GM21526 (cell line): ENCODE measurements at regions not wholly inside any gene's neighbourhood (a gene's known extent, or its start where the extent isn't known, plus 50 kb on each side); places are given as distances from the start of the nearest gene placed in this dataset.

Source experiments
- ATAC-seq: cut with Tn5 transposase; IDR thresholded peaks from one replicate; pipeline ENCODE4 v1.9.1; 2021; ENCODE audit warnings: moderate library complexity; ENCODE audit not compliant: unreplicated experiment, low FRiP score

GRCh38 chr9:13675638-13676000 lies 396.1 kb upstream of the MPDZ start:
- ATAC-seq: no peak

- ATAC-seq: no peak
Measured at GRCh38 chr9:13674926-13675637, 395.6 kb upstream of the MPDZ start.

- ATAC-seq: no peak
Measured at GRCh38 chr9:13673348-13673747, 393.9 kb upstream of the MPDZ start.

DNA sequence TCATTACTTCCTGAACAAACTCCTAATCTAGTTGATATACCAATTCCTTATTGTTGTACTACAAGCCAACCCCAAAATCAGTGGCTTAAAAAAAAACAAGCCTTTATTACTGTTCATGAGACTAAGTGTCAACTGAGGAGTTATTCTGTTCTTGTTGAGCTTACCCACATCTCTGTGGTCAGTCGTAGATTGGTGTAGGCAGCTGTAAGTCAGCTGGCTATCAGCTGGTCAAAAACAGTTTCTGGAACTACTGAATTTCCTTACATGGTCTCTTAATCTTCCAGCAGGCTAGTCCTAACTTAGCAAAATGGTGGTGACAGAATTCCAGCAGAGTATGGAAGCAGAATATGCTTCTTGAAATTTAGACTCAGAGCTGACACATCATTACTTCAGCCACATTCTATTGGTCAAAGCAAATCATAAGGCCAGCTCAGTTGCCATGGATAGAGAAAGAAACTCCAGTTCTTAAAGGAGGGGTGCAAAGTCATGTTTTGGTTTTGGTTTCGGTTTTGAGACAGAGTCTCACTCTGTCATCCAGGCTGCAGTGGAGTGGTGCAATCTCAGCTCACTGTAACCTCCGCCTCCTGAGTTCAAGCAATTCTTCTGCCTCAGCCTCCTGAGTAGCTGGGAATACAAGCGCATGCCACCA lies 386.1 kb upstream of the MPDZ start:
- ATAC-seq: no peak

DNA sequence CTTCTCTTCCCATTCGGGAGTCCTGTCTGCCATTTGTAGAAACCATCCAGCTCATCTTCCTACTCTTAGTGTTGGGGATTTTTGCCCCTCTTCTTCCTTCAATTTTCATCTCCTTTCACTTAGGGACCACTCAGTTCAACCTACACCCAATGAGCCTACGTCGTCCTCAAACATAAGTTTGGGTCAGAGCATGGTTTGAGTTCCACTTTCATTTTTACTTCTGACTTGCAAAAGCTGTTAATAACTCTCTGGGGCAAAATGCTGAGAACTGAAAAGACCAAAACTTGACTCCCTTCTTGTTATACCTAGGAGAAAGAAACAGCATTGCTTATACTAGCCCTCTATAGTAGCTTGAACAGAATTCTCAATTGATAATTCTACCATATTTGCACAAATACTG lies 381.5 kb upstream of the MPDZ start:
- ATAC-seq: no peak

DNA sequence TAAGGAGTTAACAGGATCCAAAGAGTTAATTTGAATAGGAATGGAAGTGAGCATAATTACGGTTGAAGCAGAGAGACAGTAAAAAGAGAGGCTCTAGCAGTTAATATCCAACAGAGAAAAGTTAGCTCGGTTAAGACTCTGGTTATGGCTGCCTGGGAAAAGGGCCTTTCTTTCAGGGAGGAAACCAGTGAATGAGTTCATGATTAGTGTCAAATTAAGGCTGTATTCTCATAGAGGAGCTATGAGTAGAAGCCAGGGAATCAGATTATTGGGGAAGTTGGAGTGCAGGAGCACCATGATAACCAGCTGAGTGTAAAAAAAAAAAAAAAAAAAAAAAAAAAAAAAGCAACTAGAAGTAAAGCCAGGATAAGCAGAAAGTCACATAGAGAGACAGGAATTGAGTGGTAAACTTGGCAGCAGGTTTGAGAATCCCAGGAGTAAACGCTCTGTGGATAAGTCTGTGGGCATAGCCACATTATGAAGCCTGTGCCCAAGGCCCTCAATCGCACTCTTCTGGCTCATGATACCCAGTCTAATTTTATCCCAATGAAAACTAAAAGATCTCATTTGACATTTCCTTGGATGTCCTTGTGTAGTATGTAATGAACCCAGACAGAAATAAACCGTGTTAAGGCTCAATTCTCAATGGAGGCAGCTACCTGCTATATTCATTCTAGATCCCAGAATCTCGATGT lies 372.6 kb upstream of the MPDZ start:
- no peak for ATAC-seq

GRCh38 chr9:13651526-13651925 lies 372.0 kb upstream of the MPDZ start:
- ATAC-seq: no peak

- ATAC-seq: no peak
Measured at GRCh38 chr9:13648676-13649075, 369.2 kb upstream of the MPDZ start.

DNA sequence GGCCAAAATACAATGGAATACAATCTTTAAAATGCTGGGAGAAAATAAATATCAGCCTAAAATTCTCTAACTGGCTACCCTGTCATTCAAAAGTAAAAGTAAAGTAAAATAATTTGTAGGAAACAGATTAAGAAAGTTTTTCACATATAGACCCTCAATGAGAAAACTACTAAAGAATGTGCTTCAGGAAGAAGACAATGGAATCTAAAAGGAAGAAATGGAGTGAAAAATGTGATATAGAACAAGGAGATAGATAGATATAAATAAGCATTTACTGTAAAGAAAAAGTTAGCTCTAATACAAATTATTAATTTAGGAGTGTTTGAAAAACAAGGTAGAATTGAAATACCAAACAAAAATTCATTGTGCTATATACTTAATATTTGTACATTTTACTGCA lies 368.6 kb upstream of the MPDZ start:
- no peak for ATAC-seq

- ATAC-seq: no peak
Measured at GRCh38 chr9:13646500-13647021, 367.1 kb upstream of the MPDZ start.

DNA sequence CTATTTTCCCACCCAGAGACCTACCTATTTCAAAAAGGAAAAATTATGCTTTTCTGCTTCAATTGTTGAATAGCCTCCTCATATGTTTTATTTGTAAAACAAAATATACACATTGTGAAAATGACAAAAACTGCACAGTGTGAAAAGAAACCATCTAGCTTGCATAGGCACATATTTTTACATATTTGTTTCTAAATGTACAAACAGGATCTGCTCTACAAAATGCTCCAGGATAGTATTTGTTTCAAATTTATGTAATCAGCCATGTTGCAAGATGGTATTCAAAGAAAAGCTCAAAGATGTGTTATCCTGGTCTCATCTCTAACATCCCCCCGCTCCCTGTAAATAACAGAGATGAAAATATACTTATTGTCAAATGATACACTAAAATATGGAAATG lies 366.1 kb upstream of the MPDZ start:
- no peak for ATAC-seq

DNA sequence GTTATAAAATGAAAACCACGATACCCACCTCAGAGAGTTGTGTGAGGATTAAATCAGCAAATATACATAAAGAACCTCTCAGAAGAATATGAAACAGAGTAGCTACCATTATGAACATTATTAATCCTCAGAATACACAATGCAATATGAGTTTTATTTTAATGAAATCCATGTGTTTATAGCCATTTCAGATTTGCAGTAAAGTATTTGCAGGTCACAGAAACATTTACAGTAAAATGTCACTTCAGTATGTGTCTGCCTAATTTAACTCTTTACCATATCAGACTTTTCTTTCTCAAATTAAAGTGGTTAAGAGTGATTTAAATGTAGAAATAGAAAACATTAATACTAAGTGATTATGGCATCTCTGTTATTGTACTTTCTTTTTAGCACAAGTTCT lies 365.2 kb upstream of the MPDZ start:
- no peak for ATAC-seq

DNA sequence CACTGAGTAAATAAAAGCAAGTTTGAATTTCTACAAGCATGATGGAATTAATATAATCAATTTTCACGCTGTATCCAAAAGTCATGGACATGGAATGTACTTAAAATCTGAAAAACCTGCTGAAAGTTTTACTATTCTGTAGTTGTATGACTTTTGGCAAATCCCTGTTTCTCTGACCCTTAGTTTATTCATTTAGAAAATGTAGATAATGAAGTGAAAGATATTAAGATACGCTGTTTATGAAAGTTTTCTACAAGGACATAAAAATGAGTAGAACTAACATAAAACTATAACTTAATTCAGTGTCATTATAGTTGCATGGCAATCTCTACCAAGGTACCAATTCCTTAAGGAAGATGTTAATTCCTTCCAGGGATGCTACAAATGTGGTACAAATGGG lies 363.2 kb upstream of the MPDZ start:
- no peak for ATAC-seq

- no peak for ATAC-seq
Measured at GRCh38 chr9:13629067-13629466, 349.6 kb upstream of the MPDZ start.

GRCh38 chr9:13628526-13628925 lies 349.0 kb upstream of the MPDZ start:
- ATAC-seq: no peak

GRCh38 chr9:13627502-13627901 lies 348.0 kb upstream of the MPDZ start:
- no peak for ATAC-seq

- no peak for ATAC-seq
Measured at GRCh38 chr9:13627071-13627470, 347.6 kb upstream of the MPDZ start.

GRCh38 chr9:13626601-13627000 lies 347.1 kb upstream of the MPDZ start:
- no peak for ATAC-seq

GRCh38 chr9:13621872-13622564 lies 342.5 kb upstream of the MPDZ start:
- no peak for ATAC-seq

DNA sequence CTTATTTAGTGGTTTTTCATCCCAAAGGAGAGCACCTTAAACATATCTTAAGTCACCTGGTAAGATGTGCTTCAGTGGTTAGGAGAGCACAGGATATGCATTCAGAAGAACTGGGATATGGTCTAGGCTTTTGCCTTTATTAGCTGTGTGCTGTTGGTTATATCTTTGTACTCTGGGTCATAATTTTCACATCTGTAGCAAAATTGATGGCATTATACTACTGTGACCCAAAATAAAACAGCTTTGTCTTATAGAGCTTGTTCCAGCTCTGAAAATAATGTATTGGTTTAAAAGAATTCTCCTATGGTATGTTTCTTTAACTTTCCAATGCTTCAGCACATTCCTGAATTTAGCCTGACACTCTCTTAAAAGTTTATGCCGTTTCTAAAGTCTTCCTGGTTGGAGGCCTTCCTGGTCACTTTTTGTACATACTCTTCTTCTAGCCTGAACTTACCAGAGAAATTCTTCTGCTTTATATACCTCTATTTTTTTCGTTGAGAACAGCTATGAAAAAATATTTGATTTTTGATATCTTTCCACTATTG lies 337.1 kb upstream of the MPDZ start:
- ATAC-seq: no peak
